Stomach (tissue), 4 donors: ENCODE measurements at regions not wholly inside any gene's neighbourhood (a gene's known extent, or its start where the extent isn't known, plus 50 kb on each side); places are given as distances from the start of the nearest gene placed in this dataset.

ENCODE experiments used
- POLR2AphosphoS5 ChIP-seq, 3 donors: sonication (generic); formaldehyde crosslinking; IDR thresholded peaks; one replicate each; pipeline ENCODE4 v1.6.1; 2016; ENCODE audit warnings: antibody characterized with exemption in 3 of 3
- TF ChIP-seq, protein P1 (sequence below), 7 experiments: fragments of 450-650 bp in 4 of 7; fragments of 200-600 bp in 3 of 7; sonication (generic) in 3 of 7; IDR thresholded peaks; one replicate each; pipeline ENCODE4 v1.5.1; 2016 to 2019; ENCODE audit warnings: antibody characterized with exemption in 7 of 7, control low read depth in 2 of 7, mild to moderate bottlenecking in 1 of 7

DNA sequence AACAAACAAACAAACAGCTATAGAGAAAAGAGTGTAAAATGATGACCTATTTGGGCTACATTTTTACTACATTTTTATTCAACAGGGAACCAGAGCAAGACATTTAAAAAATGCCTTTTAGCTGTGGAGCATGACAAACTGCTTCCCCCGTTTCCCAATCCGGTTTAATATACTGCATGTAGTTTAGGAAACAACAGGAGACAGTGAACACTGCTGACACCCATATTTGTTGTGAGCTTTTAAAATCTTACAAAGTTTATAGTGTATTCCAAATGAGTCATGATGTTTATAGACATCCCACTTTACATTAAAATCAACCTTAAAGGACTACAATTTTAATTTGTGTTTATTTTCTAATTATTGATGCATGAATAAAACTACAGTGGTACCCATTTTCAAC is 1238.3 kb downstream of the TECRL start:
- TF ChIP-seq, protein P1, sequence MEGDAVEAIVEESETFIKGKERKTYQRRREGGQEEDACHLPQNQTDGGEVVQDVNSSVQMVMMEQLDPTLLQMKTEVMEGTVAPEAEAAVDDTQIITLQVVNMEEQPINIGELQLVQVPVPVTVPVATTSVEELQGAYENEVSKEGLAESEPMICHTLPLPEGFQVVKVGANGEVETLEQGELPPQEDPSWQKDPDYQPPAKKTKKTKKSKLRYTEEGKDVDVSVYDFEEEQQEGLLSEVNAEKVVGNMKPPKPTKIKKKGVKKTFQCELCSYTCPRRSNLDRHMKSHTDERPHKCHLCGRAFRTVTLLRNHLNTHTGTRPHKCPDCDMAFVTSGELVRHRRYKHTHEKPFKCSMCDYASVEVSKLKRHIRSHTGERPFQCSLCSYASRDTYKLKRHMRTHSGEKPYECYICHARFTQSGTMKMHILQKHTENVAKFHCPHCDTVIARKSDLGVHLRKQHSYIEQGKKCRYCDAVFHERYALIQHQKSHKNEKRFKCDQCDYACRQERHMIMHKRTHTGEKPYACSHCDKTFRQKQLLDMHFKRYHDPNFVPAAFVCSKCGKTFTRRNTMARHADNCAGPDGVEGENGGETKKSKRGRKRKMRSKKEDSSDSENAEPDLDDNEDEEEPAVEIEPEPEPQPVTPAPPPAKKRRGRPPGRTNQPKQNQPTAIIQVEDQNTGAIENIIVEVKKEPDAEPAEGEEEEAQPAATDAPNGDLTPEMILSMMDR (IDR thresholded peaks at IDR 0.05), result no peak
- no peak for TF ChIP-seq POLR2AphosphoS5 (IDR thresholded peaks at IDR 0.05)
